Activated T-helper 1 cell treated with anti-CD3 and anti-CD28 coated beads, Interleukin-12 subunit alpha, Interleukin-12 subunit beta, Interleukin-2, Interleukin-4 antibody, amounts not matched to agents 30 ng/mL and 10 ng/mL and 1 ng/mL, durations not matched to agents 14 hours and 24 hours and 36 hours (primary cell): ENCODE measurements at regions not wholly inside any gene's neighbourhood (a gene's known extent, or its start where the extent isn't known, plus 50 kb on each side); places are given as distances from the start of the nearest gene placed in this dataset.
"Not testable (repeated sequence)": the region's sequence is repeated elsewhere in the genome, so short reads cannot be mapped to it uniquely, and the experiment has no call there.

Experiments used
- DNase-seq: peaks from one replicate; pipeline ENCODE4 v3.0.0; 2021; ENCODE audit warnings: low spot score
- H3K27ac Mint-ChIP-seq: one replicate; pipeline ENCODE4 v1.8.0; 2021; ENCODE audit warnings: mild to moderate bottlenecking, mixed read lengths
- H3K27me3 Mint-ChIP-seq: one replicate; pipeline ENCODE4 v1.8.0; 2022; ENCODE audit warnings: mild to moderate bottlenecking, moderate library complexity, mixed read lengths; ENCODE audit not compliant: insufficient read depth
- H3K36me3 Mint-ChIP-seq: one replicate; pipeline ENCODE4 v1.8.0; 2021; ENCODE audit warnings: low read depth, mixed read lengths
- H3K4me1 Mint-ChIP-seq: one replicate; pipeline ENCODE4 v1.8.0; 2021; ENCODE audit warnings: low read depth, mixed read lengths
- H3K4me3 Mint-ChIP-seq: one replicate; pipeline ENCODE4 v1.8.0; 2021; ENCODE audit warnings: mild to moderate bottlenecking, moderate library complexity, mixed read lengths
- H3K9me3 Mint-ChIP-seq: one replicate; pipeline ENCODE4 v1.8.0; 2021; ENCODE audit warnings: mixed read lengths
- intact Hi-C: fragments of 100-400 bp; cut with micrococcal nuclease; formaldehyde crosslinking; loops from one replicate; pipeline ENCODE4 v1.15.1; 2024

GRCh38 chr10:20593649-20594048 is 303.5 kb downstream of the NEBL start:
- intact Hi-C loops, result no loop called here
- Mint-ChIP-seq H3K27me3 (peaks cover 1% of the 10 kb centered on the region), H3K4me1 (no peaks in the 10 kb centered on the region), H3K9me3 (peaks cover 4% of the 10 kb centered on the region), H3K27ac (no peak overlapping the region), H3K4me3 (no peak overlapping the region), H3K36me3 (no peaks in the 10 kb centered on the region)
- DNase-seq, result no peak

- intact Hi-C loops, result no loop called here
- no peak for DNase-seq
- Mint-ChIP-seq H3K9me3 (peaks cover 27% of the 10 kb centered on the region), H3K27me3 (no peaks in the 10 kb centered on the region), H3K36me3 (no peaks in the 10 kb centered on the region), H3K4me1 (no peaks in the 10 kb centered on the region), H3K4me3 (no peak overlapping the region), H3K27ac (no peak overlapping the region)
Observed at GRCh38 chr10:20582041-20582440, 315.1 kb downstream of the NEBL start.

- Mint-ChIP-seq H3K9me3 (peaks cover 3% of the 10 kb centered on the region), H3K4me1 (no peaks in the 10 kb centered on the region), H3K27me3 (no peaks in the 10 kb centered on the region), H3K4me3 (no peak overlapping the region), H3K36me3 (no peaks in the 10 kb centered on the region), H3K27ac (no peak overlapping the region)
- no peak for DNase-seq
- intact Hi-C loops, result no loop called here
Observed at GRCh38 chr10:20573924-20574323, 323.2 kb downstream of the NEBL start.

- intact Hi-C loops, H3K4me1 Mint-ChIP-seq: not testable (repeated sequence)
Observed at GRCh38 chr10:20555990-20556389, 341.1 kb downstream of the NEBL start.

GRCh38 chr10:20552382-20552781 is 344.7 kb downstream of the NEBL start:
- no peaks in the 10 kb centered on the region for H3K36me3 Mint-ChIP-seq
- H3K9me3 Mint-ChIP-seq, result peaks cover 11% of the 10 kb centered on the region
- intact Hi-C loops, result no loop called here
- H3K27me3 Mint-ChIP-seq, result no peaks in the 10 kb centered on the region
- no peak overlapping the region for H3K4me3 Mint-ChIP-seq
- no peak for DNase-seq
- no peak overlapping the region for H3K27ac Mint-ChIP-seq
- no peaks in the 10 kb centered on the region for H3K4me1 Mint-ChIP-seq

More at GRCh38 chr10:20555990-20556389, 341.1 kb downstream of the NEBL start:
- not testable (repeated sequence) for H3K36me3 Mint-ChIP-seq, DNase-seq, H3K27ac Mint-ChIP-seq, H3K27me3 Mint-ChIP-seq, H3K4me3 Mint-ChIP-seq, H3K9me3 Mint-ChIP-seq

- Mint-ChIP-seq H3K9me3 (peaks cover 7% of the 10 kb centered on the region), H3K27me3 (no peaks in the 10 kb centered on the region), H3K36me3 (no peaks in the 10 kb centered on the region), H3K4me3 (no peak overlapping the region), H3K27ac (no peak overlapping the region), H3K4me1 (no peaks in the 10 kb centered on the region)
- DNase-seq, result no peak
- intact Hi-C loops, result no loop called here
Observed at GRCh38 chr10:20551761-20552160, 345.4 kb downstream of the NEBL start.

GRCh38 chr10:20535897-20536881 is 360.9 kb downstream of the NEBL start:
- intact Hi-C loops, result no loop called here
- DNase-seq, result no peak
- Mint-ChIP-seq H3K9me3 (peaks cover 14% of the 10 kb centered on the region), H3K27me3 (no peaks in the 10 kb centered on the region), H3K4me3 (no peak overlapping the region), H3K36me3 (no peaks in the 10 kb centered on the region), H3K27ac (no peak overlapping the region), H3K4me1 (no peaks in the 10 kb centered on the region)

GRCh38 chr10:20531241-20531883 is 365.7 kb downstream of the NEBL start:
- intact Hi-C loops, H3K36me3 Mint-ChIP-seq, H3K27me3 Mint-ChIP-seq, H3K27ac Mint-ChIP-seq, H3K4me1 Mint-ChIP-seq, H3K4me3 Mint-ChIP-seq, DNase-seq: not testable (repeated sequence)
- peaks cover 21% of the 10 kb centered on the region for H3K9me3 Mint-ChIP-seq

- Mint-ChIP-seq H3K4me3 (no peak overlapping the region), H3K9me3 (peaks cover 10% of the 10 kb centered on the region), H3K4me1 (no peaks in the 10 kb centered on the region), H3K27me3 (no peaks in the 10 kb centered on the region), H3K27ac (no peak overlapping the region), H3K36me3 (no peaks in the 10 kb centered on the region)
- no peak for DNase-seq
- intact Hi-C loops, result no loop called here
Observed at GRCh38 chr10:20521186-20521585, 375.9 kb downstream of the NEBL start.

GRCh38 chr10:20515654-20516053 is 381.5 kb downstream of the NEBL start:
- Mint-ChIP-seq H3K9me3 (peaks cover 3% of the 10 kb centered on the region), H3K36me3 (no peaks in the 10 kb centered on the region), H3K27ac (no peak overlapping the region), H3K4me3 (no peak overlapping the region), H3K4me1 (no peaks in the 10 kb centered on the region), H3K27me3 (no peaks in the 10 kb centered on the region)
- no peak for DNase-seq
- intact Hi-C loops, result no loop called here

GRCh38 chr10:20512631-20513030 is 384.5 kb downstream of the NEBL start:
- Mint-ChIP-seq H3K9me3 (peaks cover 3% of the 10 kb centered on the region), H3K36me3 (no peaks in the 10 kb centered on the region), H3K27ac (no peak overlapping the region), H3K4me1 (no peaks in the 10 kb centered on the region), H3K4me3 (no peak overlapping the region), H3K27me3 (no peaks in the 10 kb centered on the region)
- no peak for DNase-seq
- intact Hi-C loops, result no loop called here

GRCh38 chr10:20508921-20509320 is 388.2 kb downstream of the NEBL start:
- H3K36me3 Mint-ChIP-seq, result no peaks in the 10 kb centered on the region
- H3K27me3 Mint-ChIP-seq, result no peaks in the 10 kb centered on the region
- peaks cover 5% of the 10 kb centered on the region for H3K9me3 Mint-ChIP-seq
- no peaks in the 10 kb centered on the region for H3K4me1 Mint-ChIP-seq
- no peak for DNase-seq
- H3K27ac Mint-ChIP-seq, result no peak overlapping the region
- H3K4me3 Mint-ChIP-seq, result no peak overlapping the region
- intact Hi-C loops, result no loop called here

- no peaks in the 10 kb centered on the region for H3K4me1 Mint-ChIP-seq
- H3K27ac Mint-ChIP-seq, result no peak overlapping the region
- peaks cover 11% of the 10 kb centered on the region for H3K9me3 Mint-ChIP-seq
- no peak overlapping the region for H3K4me3 Mint-ChIP-seq
- intact Hi-C loops, result no loop called here
- H3K36me3 Mint-ChIP-seq, result no peaks in the 10 kb centered on the region
- no peak for DNase-seq
- no peaks in the 10 kb centered on the region for H3K27me3 Mint-ChIP-seq
Observed at GRCh38 chr10:20502903-20503585, 394.1 kb downstream of the NEBL start.
